Adrenal gland (tissue), 9 donors: ENCODE measurements at regions not wholly inside any gene's neighbourhood (a gene's known extent, or its start where the extent isn't known, plus 50 kb on each side); places are given as distances from the start of the nearest gene placed in this dataset.
"Not testable (repeated sequence)": the region's sequence is repeated elsewhere in the genome, so short reads cannot be mapped to it uniquely, and the experiment has no call there.

ENCODE experiments used
- DNase-seq, 7 donors: peaks; one replicate each; pipeline ENCODE4 v3.0.0-alpha.2; 2019 to 2020
- H3K27ac ChIP-seq, 5 donors: fragments of 200-600 bp; sonication (generic) in 4 of 5; 1 replicate in 3 of 5; 2 replicates in 2 of 5; pipeline versions ENCODE4 v1.5.1 to v1.8.0; 2016 to 2020; ENCODE audit warnings: mild to moderate bottlenecking in 1 of 5
- H3K27me3 ChIP-seq: fragments of 200-600 bp; 2 replicates; pipeline ENCODE4 v1.8.0; 2021
- H3K36me3 ChIP-seq, 2 donors: fragments of 200-600 bp; replicated peaks in 1 of 2; 1 replicate in 1 of 2; 2 replicates in 1 of 2; pipeline versions ENCODE4 v1.5.1 to v1.8.0; 2018 to 2022
- H3K4me1 ChIP-seq, 2 donors: fragments of 200-600 bp; replicated peaks in 1 of 2; 1 replicate in 1 of 2; 2 replicates in 1 of 2; pipeline versions ENCODE4 v1.5.1 to v1.8.0; 2018 to 2021
- H3K4me3 ChIP-seq, 4 donors: fragments of 200-600 bp; sonication (generic) in 3 of 4; one replicate each; pipeline ENCODE4 v1.5.1; 2016 to 2018
- H3K9me3 ChIP-seq, 3 donors: fragments of 200-600 bp; sonication (generic) in 1 of 3; replicated peaks in 1 of 3; 1 replicate in 2 of 3; 2 replicates in 1 of 3; pipeline versions ENCODE4 v1.5.1 to v1.8.0; 2016 to 2021
- POLR2A ChIP-seq, 2 donors: fragments of 450-650 bp; IDR thresholded peaks; one replicate each; pipeline ENCODE4 v1.6.1; 2017; ENCODE audit warnings: antibody characterized with exemption in 2 of 2, mild to moderate bottlenecking in 2 of 2, moderate library complexity in 1 of 2
- WGBS, 4 donors: extraction: QIAGEN DNeasy Blood & Tissue Kit in 2 of 4; methylation state at CpG; one replicate each; pipeline versions ENCODE4 v1.1.5 to v1.1.7; 2013 to 2017; 5-methylcytosine and 5-hydroxymethylcytosine counted together
- intact Hi-C, 2 donors: fragments of 100-400 bp; cut with DNase I; formaldehyde crosslinking; loops; one replicate each; pipeline versions ENCODE4 v1.14.1 to v1.15.0; 2022 to 2023
- TF ChIP-seq, protein P1 (sequence below), 6 experiments: fragments of 450-650 bp in 4 of 6; fragments of 200-600 bp in 2 of 6; sonication (generic) in 1 of 6; IDR thresholded peaks; 1 replicate in 5 of 6; 2 replicates in 1 of 6; pipeline versions ENCODE4 v1.5.1 to v1.8.0; 2016 to 2021; ENCODE audit warnings: antibody characterized with exemption in 6 of 6, mild to moderate bottlenecking in 2 of 6, moderate library complexity in 1 of 6
- donor health status: healthy with polysubstance abuse.
- donor health status: Bipolar disorder and iron deficiency.
- donor health status: DM: yes; HTN: yes; CAD: no.
- donor health status: DM: no; HTN: no; CAD: no.
- donor health status: DM: no; HTN: no; CAD: no.

DNA sequence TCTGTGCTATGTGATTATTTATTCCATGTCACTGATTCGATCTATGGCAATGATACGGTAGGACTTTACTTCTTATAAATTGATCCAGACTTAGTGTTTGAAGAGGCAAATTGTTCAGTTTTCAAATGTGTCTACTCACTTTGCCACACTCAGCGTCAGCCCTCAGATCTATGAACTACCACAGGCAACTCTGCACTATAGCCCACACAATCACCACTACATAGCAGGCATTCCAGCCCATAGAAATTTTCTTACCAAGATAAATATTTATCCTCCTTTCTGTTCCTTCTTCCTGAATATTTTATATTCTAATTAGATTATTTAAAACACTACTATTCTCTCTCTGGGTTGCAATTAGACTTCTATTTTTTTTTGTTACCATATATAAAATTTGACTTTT is 776.1 kb downstream of the BRINP3 start:
- DNase-seq: no peak
- Histone ChIP-seq H3K9me3 (no peaks in the 10 kb centered on the region), H3K27ac (no peak overlapping the region), H3K27me3 (no peaks in the 10 kb centered on the region), H3K36me3 (no peaks in the 10 kb centered on the region), H3K4me1 (no peaks in the 10 kb centered on the region), H3K4me3 (no peak overlapping the region)
- intact Hi-C loops: no loop called here
- WGBS, 4 donors: 76 to 82% (median 79%) methylated on average over 3 of the region's 3 CpGs
- no peak for TF ChIP-seq POLR2A (IDR thresholded peaks at IDR 0.05)
- TF ChIP-seq, protein P1, sequence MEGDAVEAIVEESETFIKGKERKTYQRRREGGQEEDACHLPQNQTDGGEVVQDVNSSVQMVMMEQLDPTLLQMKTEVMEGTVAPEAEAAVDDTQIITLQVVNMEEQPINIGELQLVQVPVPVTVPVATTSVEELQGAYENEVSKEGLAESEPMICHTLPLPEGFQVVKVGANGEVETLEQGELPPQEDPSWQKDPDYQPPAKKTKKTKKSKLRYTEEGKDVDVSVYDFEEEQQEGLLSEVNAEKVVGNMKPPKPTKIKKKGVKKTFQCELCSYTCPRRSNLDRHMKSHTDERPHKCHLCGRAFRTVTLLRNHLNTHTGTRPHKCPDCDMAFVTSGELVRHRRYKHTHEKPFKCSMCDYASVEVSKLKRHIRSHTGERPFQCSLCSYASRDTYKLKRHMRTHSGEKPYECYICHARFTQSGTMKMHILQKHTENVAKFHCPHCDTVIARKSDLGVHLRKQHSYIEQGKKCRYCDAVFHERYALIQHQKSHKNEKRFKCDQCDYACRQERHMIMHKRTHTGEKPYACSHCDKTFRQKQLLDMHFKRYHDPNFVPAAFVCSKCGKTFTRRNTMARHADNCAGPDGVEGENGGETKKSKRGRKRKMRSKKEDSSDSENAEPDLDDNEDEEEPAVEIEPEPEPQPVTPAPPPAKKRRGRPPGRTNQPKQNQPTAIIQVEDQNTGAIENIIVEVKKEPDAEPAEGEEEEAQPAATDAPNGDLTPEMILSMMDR (IDR thresholded peaks at IDR 0.05): no peak

DNA sequence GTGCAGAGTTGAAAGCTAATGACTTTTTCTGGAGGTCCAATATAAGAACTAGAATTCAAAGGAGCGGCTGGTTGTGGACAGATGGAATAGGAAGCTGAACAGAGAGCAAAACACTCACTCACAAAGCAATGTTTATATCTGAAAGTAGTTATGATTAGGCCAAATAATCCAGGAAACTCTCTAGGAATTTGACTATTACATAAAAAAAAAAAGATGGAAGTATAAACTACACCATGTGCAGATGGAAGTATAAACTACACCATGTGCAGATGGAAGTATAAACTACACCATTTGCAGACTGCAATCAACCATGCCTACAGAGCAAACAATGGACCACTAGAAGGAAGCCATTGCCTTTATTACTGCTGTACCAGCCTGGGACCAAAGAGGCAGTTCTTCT is 771.1 kb downstream of the BRINP3 start:
- Histone ChIP-seq H3K4me3 (no peak overlapping the region), H3K9me3 (no peaks in the 10 kb centered on the region), H3K27me3 (no peaks in the 10 kb centered on the region), H3K4me1 (no peaks in the 10 kb centered on the region), H3K27ac (no peak overlapping the region), H3K36me3 (no peaks in the 10 kb centered on the region)
- 73 to 94% (median 86%) methylated on average over 1 of the region's 1 CpG for WGBS, 4 donors
- intact Hi-C loops: no loop called here
- TF ChIP-seq, protein P1 (IDR thresholded peaks at IDR 0.05): no peak
- no peak for TF ChIP-seq POLR2A (IDR thresholded peaks at IDR 0.05)
- DNase-seq: no peak

DNA sequence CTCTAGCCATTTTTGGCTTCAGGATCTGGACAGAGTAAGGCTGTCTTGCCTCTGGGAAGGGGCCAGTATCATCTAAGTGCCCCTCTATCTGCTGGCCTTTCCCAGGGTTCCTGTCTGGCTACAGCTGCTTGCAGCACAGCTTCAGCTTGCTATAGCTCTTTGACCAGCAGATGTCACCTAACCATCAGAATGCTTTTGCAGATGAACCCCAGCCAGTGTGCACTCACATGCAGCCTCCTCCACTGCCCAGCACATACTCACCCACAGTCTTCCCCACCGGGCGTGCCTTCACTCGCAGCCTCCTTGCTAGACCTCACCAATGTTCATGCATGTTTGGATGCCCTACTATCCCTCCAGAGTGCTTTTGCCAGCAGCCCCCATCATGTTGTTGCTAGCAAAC is 769.0 kb downstream of the BRINP3 start:
- TF ChIP-seq, protein P1 (IDR thresholded peaks at IDR 0.05): no peak
- no peak for TF ChIP-seq POLR2A (IDR thresholded peaks at IDR 0.05)
- Histone ChIP-seq H3K27ac (no peak overlapping the region), H3K4me1 (no peaks in the 10 kb centered on the region), H3K4me3 (no peak overlapping the region), H3K27me3 (no peaks in the 10 kb centered on the region), H3K9me3 (no peaks in the 10 kb centered on the region), H3K36me3 (no peaks in the 10 kb centered on the region)
- DNase-seq: no peak
- WGBS, 4 donors: 92 to 100% (median 96%) methylated on average over 3 of the region's 3 CpGs
- intact Hi-C loops: no loop called here

DNA sequence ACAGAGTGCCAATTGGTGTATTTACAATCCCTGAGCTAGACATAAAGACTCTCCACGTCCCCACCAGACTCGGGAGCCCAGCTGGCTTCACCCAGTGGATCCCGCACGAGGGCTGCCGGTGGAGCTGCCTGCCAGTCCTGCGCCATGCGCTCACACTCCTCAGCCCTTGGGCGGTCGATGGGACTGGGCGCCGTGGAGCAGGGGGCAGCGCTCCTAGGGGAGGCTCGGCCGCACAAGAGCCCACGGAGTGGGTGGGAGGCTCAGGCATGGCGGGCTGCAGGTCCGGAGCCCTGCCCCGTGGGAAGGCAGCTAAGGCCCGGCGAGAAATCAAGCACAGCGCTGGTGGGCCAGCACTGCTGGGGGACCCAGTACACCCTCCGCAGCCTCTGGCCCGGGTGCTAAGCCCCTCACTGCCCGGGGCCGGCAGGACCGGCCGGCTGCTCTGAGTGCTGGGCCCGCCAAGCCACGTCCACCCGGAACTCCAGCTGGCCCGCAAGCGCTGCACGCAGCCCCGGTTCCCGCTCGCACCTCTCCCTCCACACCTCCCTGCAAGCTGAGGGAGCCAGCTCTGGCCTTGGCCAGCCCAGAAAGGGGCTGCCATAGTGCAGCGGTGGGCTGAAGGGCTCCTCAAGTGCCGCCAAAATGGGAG is 759.4 kb downstream of the BRINP3 start:
- not testable (repeated sequence) for H3K36me3 ChIP-seq
- 93 to 100% (median 95%) methylated on average over 2 to 38 of the region's 38 CpGs for WGBS, 4 donors

DNA sequence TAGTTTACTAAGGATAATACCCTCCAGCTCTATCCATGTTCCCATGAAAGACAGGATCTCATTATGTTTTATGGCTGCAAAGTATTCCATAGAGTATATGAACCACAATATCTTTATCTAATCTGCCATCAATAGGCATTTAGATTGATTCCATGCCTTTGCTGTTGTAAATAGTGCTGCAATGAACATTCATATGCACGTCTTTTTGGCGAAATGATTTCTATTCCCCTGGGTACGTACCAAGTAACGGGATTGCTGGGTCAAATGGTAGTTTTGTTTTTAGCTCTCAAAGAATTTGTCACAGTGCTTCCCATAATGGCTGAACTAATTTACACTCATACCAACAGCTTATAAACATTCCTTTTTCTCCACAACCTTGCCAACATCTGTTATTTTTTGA is 750.9 kb downstream of the BRINP3 start:
- H3K36me3 ChIP-seq: no peaks in the 10 kb centered on the region
- TF ChIP-seq POLR2A (IDR thresholded peaks at IDR 0.05): no peak
- TF ChIP-seq, protein P1 (IDR thresholded peaks at IDR 0.05): no peak
- H3K27me3 ChIP-seq: no peaks in the 10 kb centered on the region
- intact Hi-C loops: no loop called here
- WGBS, 4 donors: 81 to 88% (median 83%) methylated on average over 4 of the region's 4 CpGs
- no peaks in the 10 kb centered on the region for H3K9me3 ChIP-seq
- no peak overlapping the region for H3K27ac ChIP-seq
- H3K4me3 ChIP-seq: no peak overlapping the region
- no peaks in the 10 kb centered on the region for H3K4me1 ChIP-seq
- DNase-seq: no peak

More for the DNA sequence above, 759.4 kb downstream of the BRINP3 start:
- H3K27me3 ChIP-seq, DNase-seq, H3K9me3 ChIP-seq, H3K27ac ChIP-seq, intact Hi-C loops, H3K4me3 ChIP-seq, H3K4me1 ChIP-seq: not testable (repeated sequence)
